Sigmoid colon (tissue), 4 donors: ENCODE measurements at regions not wholly inside any gene's neighbourhood (a gene's known extent, or its start where the extent isn't known, plus 50 kb on each side); places are given as distances from the start of the nearest gene placed in this dataset.

Experiments
- EP300 ChIP-seq, 4 donors: sonication (generic); formaldehyde crosslinking; IDR thresholded peaks; one replicate each; pipeline ENCODE4 v1.6.1; 2017; ENCODE audit warnings: antibody characterized with exemption in 4 of 4
- TF ChIP-seq, protein P1 (sequence below), 4 experiments: fragments of 450-650 bp in 3 of 4; fragments of 200-600 bp in 1 of 4; IDR thresholded peaks; one replicate each; pipeline ENCODE4 v1.5.1; 2016 to 2019; ENCODE audit warnings: antibody characterized with exemption in 4 of 4, mild to moderate bottlenecking in 3 of 4, moderate library complexity in 2 of 4

DNA sequence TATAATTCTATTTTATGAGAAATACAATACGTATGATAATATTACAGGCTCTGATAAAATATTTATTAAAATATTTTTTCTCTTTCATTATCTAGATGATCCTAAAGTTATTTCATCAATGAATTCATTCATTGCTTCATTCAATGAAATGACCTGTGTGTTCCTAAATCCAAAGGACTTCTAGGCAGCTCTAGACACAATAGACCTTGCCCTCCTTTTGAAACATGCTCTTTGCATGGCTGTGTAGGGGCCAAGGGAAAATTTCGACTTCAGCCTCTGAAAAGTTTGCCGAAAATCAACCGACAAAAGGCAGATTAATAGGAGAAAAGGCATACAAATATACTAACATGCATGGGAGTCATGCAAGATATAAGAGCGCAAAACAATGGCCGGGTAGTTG is 402.0 kb downstream of the ELAVL2 start:
- TF ChIP-seq, protein P1, sequence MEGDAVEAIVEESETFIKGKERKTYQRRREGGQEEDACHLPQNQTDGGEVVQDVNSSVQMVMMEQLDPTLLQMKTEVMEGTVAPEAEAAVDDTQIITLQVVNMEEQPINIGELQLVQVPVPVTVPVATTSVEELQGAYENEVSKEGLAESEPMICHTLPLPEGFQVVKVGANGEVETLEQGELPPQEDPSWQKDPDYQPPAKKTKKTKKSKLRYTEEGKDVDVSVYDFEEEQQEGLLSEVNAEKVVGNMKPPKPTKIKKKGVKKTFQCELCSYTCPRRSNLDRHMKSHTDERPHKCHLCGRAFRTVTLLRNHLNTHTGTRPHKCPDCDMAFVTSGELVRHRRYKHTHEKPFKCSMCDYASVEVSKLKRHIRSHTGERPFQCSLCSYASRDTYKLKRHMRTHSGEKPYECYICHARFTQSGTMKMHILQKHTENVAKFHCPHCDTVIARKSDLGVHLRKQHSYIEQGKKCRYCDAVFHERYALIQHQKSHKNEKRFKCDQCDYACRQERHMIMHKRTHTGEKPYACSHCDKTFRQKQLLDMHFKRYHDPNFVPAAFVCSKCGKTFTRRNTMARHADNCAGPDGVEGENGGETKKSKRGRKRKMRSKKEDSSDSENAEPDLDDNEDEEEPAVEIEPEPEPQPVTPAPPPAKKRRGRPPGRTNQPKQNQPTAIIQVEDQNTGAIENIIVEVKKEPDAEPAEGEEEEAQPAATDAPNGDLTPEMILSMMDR (IDR thresholded peaks at IDR 0.05) = no peak
- TF ChIP-seq EP300 (IDR thresholded peaks at IDR 0.05) = no peak
